IPS DF 6.9 (cell line): ENCODE measurements at regions not wholly inside any gene's neighbourhood (a gene's known extent, or its start where the extent isn't known, plus 50 kb on each side); places are given as distances from the start of the nearest gene placed in this dataset.

Source experiments
- DNase-seq: peaks from one replicate; pipeline ENCODE4 v3.0.0-alpha.2; 2013; ENCODE audit warnings: low read depth, low spot score
- H3K27ac ChIP-seq: one replicate; pipeline ENCODE4 v1.5.1; 2013; ENCODE audit warnings: low read length, control low read depth
- H3K27me3 ChIP-seq: 2 replicates; pipeline ENCODE4 v1.6.1; 2013; ENCODE audit warnings: mild to moderate bottlenecking, low read length; ENCODE audit not compliant: control insufficient read depth, insufficient read depth
- H3K36me3 ChIP-seq: 2 replicates; pipeline ENCODE4 v1.6.1; 2013; ENCODE audit warnings: low read length; ENCODE audit not compliant: control insufficient read depth, insufficient read depth
- H3K4me1 ChIP-seq: 2 replicates; pipeline ENCODE4 v1.6.1; 2013; ENCODE audit warnings: low read length; ENCODE audit not compliant: control insufficient read depth, insufficient read depth
- H3K4me3 ChIP-seq: 2 replicates; pipeline ENCODE4 v1.5.1; 2013; ENCODE audit warnings: mild to moderate bottlenecking, low read length
- H3K9me3 ChIP-seq: 2 replicates; pipeline ENCODE4 v1.6.1; 2013; ENCODE audit warnings: low read length, inconsistent platforms; ENCODE audit not compliant: control insufficient read depth, insufficient read depth
- WGBS: extraction: QIAGEN DNeasy Blood & Tissue Kit; methylation state at CpG from one replicate; pipeline ENCODE4 v1.1.7; 2013; ENCODE audit warnings: mixed read lengths, missing lambda C conversion rate; ENCODE audit not compliant: insufficient read length, insufficient coverage; 5-methylcytosine and 5-hydroxymethylcytosine counted together

- peak; percentile 13 for DNase-seq
- H3K27ac ChIP-seq, result no peak overlapping the region
- H3K9me3 ChIP-seq, result no peaks in the 10 kb centered on the region
- WGBS, result no CpG with 5 or more reads among the region's 11 CpGs
- no peaks in the 10 kb centered on the region for H3K27me3 ChIP-seq
- H3K4me1 ChIP-seq, result no peaks in the 10 kb centered on the region
- no peaks in the 10 kb centered on the region for H3K36me3 ChIP-seq
- H3K4me3 ChIP-seq, result no peak overlapping the region
Observed at GRCh38 chr10:62911210-62911963, 95.2 kb upstream of the EGR2 start.

DNA sequence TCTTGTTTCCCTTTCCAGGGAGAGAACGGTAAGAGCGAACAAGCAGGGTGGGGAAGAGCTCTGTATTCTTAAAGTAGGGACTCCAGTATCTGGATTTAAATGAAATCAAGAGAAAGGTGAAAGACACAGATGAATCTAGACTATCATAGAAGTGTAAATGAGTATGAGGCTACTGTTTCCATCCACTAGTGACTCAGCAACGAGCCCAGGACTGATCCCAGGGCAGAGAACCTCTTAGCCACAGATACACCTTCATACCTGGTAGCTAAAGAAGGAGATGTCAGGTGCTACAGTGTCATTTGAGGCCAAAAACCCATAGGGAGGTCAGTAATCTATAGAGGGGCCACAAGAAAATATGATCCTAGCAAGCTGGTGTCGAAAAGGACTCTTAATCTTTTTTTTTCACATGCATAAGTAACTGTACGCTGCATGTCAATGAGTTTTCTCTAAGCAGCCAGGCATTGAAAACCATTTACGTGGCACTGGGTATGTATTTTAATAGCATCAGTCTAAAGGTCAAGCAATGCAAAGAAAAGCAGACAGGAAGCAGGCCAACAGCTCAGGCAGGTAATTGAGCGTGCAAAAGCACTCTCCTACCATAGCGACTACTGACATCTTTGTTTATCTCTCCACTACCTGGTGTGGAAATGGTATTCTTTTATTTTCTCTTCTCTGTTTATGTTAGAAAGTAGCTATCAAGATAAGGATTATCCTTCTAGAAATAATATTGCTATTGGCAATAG, 91.5 kb upstream of the EGR2 start:
- no peak for DNase-seq
- H3K4me3 ChIP-seq, result no peak overlapping the region

GRCh38 chr10:62904281-62904875, 88.2 kb upstream of the EGR2 start:
- H3K27ac ChIP-seq, result no peak overlapping the region
- WGBS, result no CpG with 5 or more reads among the region's 5 CpGs
- H3K4me1 ChIP-seq, result no peaks in the 10 kb centered on the region
- H3K36me3 ChIP-seq, result no peaks in the 10 kb centered on the region
- peaks cover 1% of the 10 kb centered on the region; the same call in 1 of the 2 replicates for H3K9me3 ChIP-seq
- no peaks in the 10 kb centered on the region for H3K27me3 ChIP-seq
- H3K4me3 ChIP-seq, result no peak overlapping the region
- no peak for DNase-seq

More for the DNA sequence above, 91.5 kb upstream of the EGR2 start:
- Histone ChIP-seq H3K4me1 (no peaks in the 10 kb centered on the region), H3K27ac (no peak overlapping the region), H3K9me3 (no peaks in the 10 kb centered on the region), H3K36me3 (no peaks in the 10 kb centered on the region), H3K27me3 (no peaks in the 10 kb centered on the region)
- WGBS, result no CpG with 5 or more reads among the region's 8 CpGs

DNA sequence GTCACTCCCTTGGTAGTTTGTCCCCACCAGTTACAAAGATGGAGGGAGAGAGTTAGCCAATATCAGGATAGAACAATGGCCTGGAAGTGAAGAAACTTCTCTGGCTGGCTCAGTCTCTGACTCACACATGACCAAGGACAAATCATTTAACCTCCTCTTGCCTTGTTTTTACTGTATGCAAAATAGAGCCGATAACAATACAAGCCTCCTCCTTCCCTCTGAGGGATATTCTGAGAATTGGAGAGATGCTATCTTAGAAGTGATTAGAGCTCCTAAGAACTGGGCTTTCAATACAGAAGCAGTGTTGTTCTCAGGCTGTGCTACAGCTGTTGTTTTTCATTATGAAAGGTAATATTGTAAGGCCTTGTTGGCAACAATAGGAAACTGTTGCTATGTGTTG, 87.7 kb upstream of the EGR2 start:
- no peaks in the 10 kb centered on the region for H3K27me3 ChIP-seq
- peaks cover 1% of the 10 kb centered on the region; the same call in 1 of the 2 replicates for H3K9me3 ChIP-seq
- no peak overlapping the region for H3K27ac ChIP-seq
- DNase-seq, result no peak
- no peak overlapping the region for H3K4me3 ChIP-seq
- WGBS, result no CpG with 5 or more reads among the region's 1 CpG
- H3K36me3 ChIP-seq, result no peaks in the 10 kb centered on the region
- H3K4me1 ChIP-seq, result no peaks in the 10 kb centered on the region

- Histone ChIP-seq H3K4me1 (no peaks in the 10 kb centered on the region), H3K4me3 (no peak overlapping the region), H3K27ac (no peak overlapping the region), H3K9me3 (peaks cover 1% of the 10 kb centered on the region; the same call in 1 of the 2 replicates), H3K27me3 (no peaks in the 10 kb centered on the region), H3K36me3 (no peaks in the 10 kb centered on the region)
- no CpG with 5 or more reads among the region's 4 CpGs for WGBS
- DNase-seq, result no peak
Observed at GRCh38 chr10:62900829-62901571, 84.8 kb upstream of the EGR2 start.

DNA sequence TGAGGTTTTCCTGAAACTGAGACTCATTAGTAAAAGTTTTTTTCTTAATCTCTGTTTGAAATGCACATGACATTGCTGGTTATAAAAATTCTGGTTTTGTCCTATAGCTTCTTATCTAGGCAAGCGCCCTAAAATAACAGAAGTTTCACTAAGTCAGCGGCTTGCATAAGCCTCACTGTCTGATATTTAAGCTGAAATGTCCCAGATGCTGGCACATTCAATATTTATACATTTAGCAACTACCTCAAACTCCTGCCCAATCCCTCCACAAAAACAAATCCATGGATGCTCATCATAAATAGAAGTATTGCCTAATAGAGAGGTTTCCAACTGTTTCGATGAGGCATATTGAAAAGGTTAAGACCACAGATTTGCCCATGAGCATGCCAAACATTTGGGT, 83.1 kb upstream of the EGR2 start:
- WGBS, result no CpG with 5 or more reads among the region's 3 CpGs
- no peak overlapping the region for H3K4me3 ChIP-seq
- no peak overlapping the region for H3K27ac ChIP-seq
- no peaks in the 10 kb centered on the region for H3K27me3 ChIP-seq
- H3K9me3 ChIP-seq, result peaks cover 1% of the 10 kb centered on the region; the same call in 1 of the 2 replicates
- no peak for DNase-seq
- H3K4me1 ChIP-seq, result no peaks in the 10 kb centered on the region
- no peaks in the 10 kb centered on the region for H3K36me3 ChIP-seq

- Histone ChIP-seq H3K4me1 (no peaks in the 10 kb centered on the region), H3K27ac (no peak overlapping the region), H3K36me3 (no peaks in the 10 kb centered on the region), H3K27me3 (no peaks in the 10 kb centered on the region), H3K9me3 (no peaks in the 10 kb centered on the region), H3K4me3 (no peak overlapping the region)
- no CpG with 5 or more reads among the region's 4 CpGs for WGBS
- no peak for DNase-seq
Observed at GRCh38 chr10:62895063-62895462, 78.9 kb upstream of the EGR2 start.

DNA sequence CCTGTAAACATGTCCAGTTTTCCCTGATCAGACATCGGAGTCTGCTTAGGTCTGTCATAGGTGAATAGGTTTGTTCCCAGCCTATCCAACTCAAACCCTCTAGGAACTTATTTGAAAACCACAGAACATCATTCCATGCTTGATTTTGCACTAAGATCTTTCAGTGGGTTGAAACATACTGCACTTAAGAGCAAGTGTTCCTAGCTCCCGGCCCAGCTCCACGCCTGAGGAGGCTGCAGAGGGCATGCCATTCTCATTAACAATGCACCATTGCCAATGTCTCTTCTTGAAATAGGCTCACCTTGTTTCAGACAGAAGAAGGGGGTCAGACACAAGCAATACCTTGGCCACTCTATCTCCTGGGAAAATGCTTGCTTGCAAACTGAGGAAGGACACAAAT, 78.0 kb upstream of the EGR2 start:
- no peak overlapping the region for H3K4me3 ChIP-seq
- no peaks in the 10 kb centered on the region for H3K36me3 ChIP-seq
- H3K9me3 ChIP-seq, result no peaks in the 10 kb centered on the region
- no peaks in the 10 kb centered on the region for H3K4me1 ChIP-seq
- DNase-seq, result no peak
- WGBS, result no CpG with 5 or more reads among the region's 3 CpGs
- no peaks in the 10 kb centered on the region for H3K27me3 ChIP-seq
- no peak overlapping the region for H3K27ac ChIP-seq

DNA sequence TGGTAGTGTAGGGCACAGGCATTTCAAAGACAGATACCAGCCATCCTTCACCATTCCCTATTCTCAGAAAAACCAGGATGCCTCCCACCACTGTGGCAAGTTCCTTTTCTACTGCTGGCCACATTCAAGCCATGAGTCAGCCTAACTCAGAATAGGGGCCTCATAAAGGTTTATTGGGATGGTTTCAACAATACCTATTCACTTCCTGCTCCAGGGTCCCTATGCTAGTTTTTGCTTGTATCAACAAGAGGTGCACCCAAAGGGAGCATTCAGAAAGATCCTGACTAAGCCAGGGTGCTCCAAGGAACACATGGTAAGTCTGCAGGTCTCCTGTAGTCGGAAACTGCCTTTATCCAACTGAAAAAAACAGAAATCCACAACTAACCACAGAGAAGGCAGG, 76.9 kb upstream of the EGR2 start:
- no peak for DNase-seq
- no peak overlapping the region for H3K4me3 ChIP-seq
- H3K9me3 ChIP-seq, result no peaks in the 10 kb centered on the region
- no CpG with 5 or more reads among the region's 1 CpG for WGBS
- no peaks in the 10 kb centered on the region for H3K36me3 ChIP-seq
- H3K4me1 ChIP-seq, result no peaks in the 10 kb centered on the region
- H3K27me3 ChIP-seq, result no peaks in the 10 kb centered on the region
- H3K27ac ChIP-seq, result no peak overlapping the region

DNA sequence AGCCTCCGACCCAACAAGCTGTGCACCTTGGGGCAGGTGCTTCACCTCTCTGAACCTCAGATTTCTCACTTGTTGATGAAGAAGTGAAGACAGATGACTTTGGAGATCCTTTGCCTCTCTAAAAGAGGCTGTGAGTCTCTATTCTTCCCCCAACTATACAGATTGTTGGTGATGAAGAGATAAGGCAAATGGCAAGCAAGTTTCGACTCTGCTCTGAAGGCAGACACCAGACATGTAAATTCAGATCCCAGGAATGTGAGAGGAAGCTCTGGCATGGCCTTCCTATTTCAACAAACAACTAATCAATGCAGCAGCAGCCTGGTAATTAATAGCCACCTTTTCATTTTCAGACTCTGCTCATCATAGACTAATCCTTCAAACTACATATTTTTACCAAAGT, 74.2 kb upstream of the EGR2 start:
- Histone ChIP-seq H3K36me3 (no peaks in the 10 kb centered on the region), H3K9me3 (no peaks in the 10 kb centered on the region), H3K27ac (no peak overlapping the region), H3K4me1 (no peaks in the 10 kb centered on the region), H3K27me3 (no peaks in the 10 kb centered on the region), H3K4me3 (no peak overlapping the region)
- no CpG with 5 or more reads among the region's 2 CpGs for WGBS
- DNase-seq, result no peak
